GM13977 (cell line): ENCODE measurements at regions not wholly inside any gene's neighbourhood (a gene's known extent, or its start where the extent isn't known, plus 50 kb on each side); places are given as distances from the start of the nearest gene placed in this dataset.

Experiments used
- DNase-seq: peaks from one replicate; pipeline ENCODE4 v3.0.0; 2012; ENCODE audit warnings: low spot score
- in situ Hi-C: fragments of 300-500 bp; cut with MboI; formaldehyde crosslinking; loops from one replicate; pipeline ENCODE4 v1.12.0; 2022; ENCODE audit warnings: low sequenced_read_pairs, low pct_unique_long_range_greater_than_20kb, mixed read lengths, inconsistent platforms; ENCODE audit not compliant: unreplicated experiment
- TF ChIP-seq, protein P1 (sequence below): IDR thresholded peaks from 2 replicates; pipeline ENCODE4 v1.5.1; 2012; ENCODE audit warnings: mild to moderate bottlenecking, control low read depth; ENCODE audit not compliant: insufficient read depth; ENCODE audit errors: extremely low read depth, missing control alignments

GRCh38 chr5:3190433-3190832, 405.2 kb upstream of the IRX1 start:
- TF ChIP-seq, protein P1, sequence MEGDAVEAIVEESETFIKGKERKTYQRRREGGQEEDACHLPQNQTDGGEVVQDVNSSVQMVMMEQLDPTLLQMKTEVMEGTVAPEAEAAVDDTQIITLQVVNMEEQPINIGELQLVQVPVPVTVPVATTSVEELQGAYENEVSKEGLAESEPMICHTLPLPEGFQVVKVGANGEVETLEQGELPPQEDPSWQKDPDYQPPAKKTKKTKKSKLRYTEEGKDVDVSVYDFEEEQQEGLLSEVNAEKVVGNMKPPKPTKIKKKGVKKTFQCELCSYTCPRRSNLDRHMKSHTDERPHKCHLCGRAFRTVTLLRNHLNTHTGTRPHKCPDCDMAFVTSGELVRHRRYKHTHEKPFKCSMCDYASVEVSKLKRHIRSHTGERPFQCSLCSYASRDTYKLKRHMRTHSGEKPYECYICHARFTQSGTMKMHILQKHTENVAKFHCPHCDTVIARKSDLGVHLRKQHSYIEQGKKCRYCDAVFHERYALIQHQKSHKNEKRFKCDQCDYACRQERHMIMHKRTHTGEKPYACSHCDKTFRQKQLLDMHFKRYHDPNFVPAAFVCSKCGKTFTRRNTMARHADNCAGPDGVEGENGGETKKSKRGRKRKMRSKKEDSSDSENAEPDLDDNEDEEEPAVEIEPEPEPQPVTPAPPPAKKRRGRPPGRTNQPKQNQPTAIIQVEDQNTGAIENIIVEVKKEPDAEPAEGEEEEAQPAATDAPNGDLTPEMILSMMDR = no peak
- no peak for DNase-seq
- in situ Hi-C loops = no loop called here

DNA sequence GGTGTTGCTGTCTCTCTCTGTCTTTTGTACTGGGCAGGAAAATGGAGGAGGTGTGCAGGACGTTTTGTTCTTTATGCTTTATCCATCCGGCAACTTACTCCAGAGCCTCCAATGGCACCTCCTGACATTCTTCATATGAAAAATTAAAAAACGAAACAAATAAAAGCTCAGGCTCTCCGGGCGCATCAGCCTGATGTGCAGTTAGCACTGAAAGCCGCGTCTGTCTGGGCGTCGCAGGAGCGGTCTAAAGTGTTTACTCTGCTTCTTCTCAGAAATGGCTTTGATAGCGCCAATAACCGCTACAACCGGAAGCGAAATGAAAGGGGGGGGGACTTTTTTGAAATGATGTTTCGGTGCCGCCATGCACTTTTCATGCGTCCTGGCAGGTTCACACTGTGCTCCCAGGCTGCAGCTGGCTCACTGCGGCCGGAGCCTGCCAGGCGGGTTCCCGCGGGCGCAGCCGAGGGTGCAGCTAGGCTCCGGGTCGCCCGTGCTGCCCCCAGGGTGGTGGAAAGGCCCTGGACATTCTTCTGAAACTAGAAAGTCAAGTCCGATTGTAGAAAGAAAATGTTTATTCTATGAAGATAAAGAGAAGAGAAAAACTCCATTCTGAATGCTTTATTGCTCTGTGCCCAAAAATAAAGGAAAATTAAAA, 407.7 kb upstream of the IRX1 start:
- in situ Hi-C loops = no loop called here
- TF ChIP-seq, protein P1 = no peak
- no peak for DNase-seq

- no peak for DNase-seq
- in situ Hi-C loops = no loop called here
- TF ChIP-seq, protein P1 = no peak
Measured at GRCh38 chr5:3186736-3187405, 408.8 kb upstream of the IRX1 start.

DNA sequence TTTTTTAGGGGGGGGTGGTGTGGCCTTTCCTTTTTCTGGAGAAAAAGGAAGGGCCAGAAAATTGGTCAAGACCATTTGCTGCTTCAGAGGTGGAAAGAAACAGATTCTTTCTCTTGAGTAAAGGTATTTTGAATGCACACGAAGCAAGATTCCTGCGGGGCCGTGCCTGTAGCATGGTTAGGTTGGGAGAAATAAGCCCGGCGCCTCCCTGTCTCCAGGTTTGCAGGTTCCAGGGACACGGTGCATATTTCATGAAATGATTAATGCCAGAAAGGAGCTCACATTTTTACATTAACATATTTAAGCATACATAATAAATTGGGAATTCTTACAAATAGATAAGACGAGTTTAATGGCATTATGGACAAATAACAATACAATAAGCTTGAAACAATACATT, 409.5 kb upstream of the IRX1 start:
- in situ Hi-C loops = no loop called here
- TF ChIP-seq, protein P1 = no peak

DNA sequence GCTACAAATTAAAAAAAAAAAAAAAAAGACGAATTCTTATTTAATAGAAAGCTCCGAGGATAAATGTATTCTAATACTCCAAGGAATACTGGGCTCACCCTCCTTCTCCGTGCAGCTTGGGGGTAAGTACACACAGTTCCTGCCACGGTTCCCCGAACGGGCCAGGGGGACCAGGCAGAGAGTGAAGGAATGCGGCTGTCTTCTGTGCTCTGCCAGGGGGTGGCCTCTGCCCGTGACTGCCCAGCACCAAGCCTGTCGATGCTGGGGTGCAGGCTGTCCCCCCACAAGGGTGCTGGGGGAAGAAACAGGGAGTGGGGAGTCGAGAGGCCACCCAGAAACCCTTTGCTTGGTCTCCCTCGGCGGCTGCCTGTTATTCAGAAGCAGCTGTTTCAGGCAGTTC, 410.1 kb upstream of the IRX1 start:
- in situ Hi-C loops = no loop called here
- TF ChIP-seq, protein P1 = no peak

More for the DNA sequence above, 409.5 kb upstream of the IRX1 start:
- no peak for DNase-seq

GRCh38 chr5:3182133-3182876, 413.3 kb upstream of the IRX1 start:
- no peak for DNase-seq
- TF ChIP-seq, protein P1 = no peak
- in situ Hi-C loops = no loop called here

More for the DNA sequence above, 410.1 kb upstream of the IRX1 start:
- DNase-seq = no peak
